ENCODE measurements at regions not wholly inside any gene's neighbourhood (a gene's known extent, or its start where the extent isn't known, plus 50 kb on each side); places are given as distances from the start of the nearest gene placed in this dataset.

- TF ChIP-seq CTCF (IDR thresholded peaks at IDR 0.05): no peak
- TF ChIP-seq POLR2A (IDR thresholded peaks at IDR 0.05): no peak
- TF ChIP-seq POLR2AphosphoS5 (IDR thresholded peaks at IDR 0.05): no peak
- no peak for TF ChIP-seq EP300 (IDR thresholded peaks at IDR 0.05)
These were observed 521.9 kb downstream of the INSC start for GRCh38 chr11:15636521-15637089.
